GM06990 (cell line): ENCODE measurements at regions not wholly inside any gene's neighbourhood (a gene's known extent, or its start where the extent isn't known, plus 50 kb on each side); places are given as distances from the start of the nearest gene placed in this dataset.

Experiments
- DNase-seq: peaks from one replicate; pipeline ENCODE4 v3.0.0-alpha.2; 2011; ENCODE audit not compliant: insufficient read length; ENCODE audit errors: extremely low read depth
- H3K27me3 ChIP-seq: replicated peaks from 2 replicates; pipeline ENCODE4 v1.6.0; 2011; ENCODE audit warnings: low read length; ENCODE audit not compliant: control insufficient read depth, insufficient read depth
- H3K36me3 ChIP-seq: 2 replicates; pipeline ENCODE4 v1.5.1; 2011; ENCODE audit warnings: low read length; ENCODE audit not compliant: control insufficient read depth, insufficient read depth
- H3K4me3 ChIP-seq: replicated peaks from 2 replicates; pipeline ENCODE4 v1.5.1; 2011; ENCODE audit warnings: low read depth, mild to moderate bottlenecking, control low read depth, low read length
- CTCF ChIP-seq: IDR thresholded peaks from 2 replicates; pipeline ENCODE4 v1.5.1; 2011; ENCODE audit warnings: low read length, control low read depth, mild to moderate bottlenecking, inconsistent platforms; ENCODE audit not compliant: insufficient read depth, poor library complexity, severe bottlenecking

GRCh38 chr11:42571131-42571877 lies 740.5 kb upstream of the API5 start:
- no peak for TF ChIP-seq CTCF

GRCh38 chr11:42571878-42572610 lies 739.8 kb upstream of the API5 start:
- Histone ChIP-seq H3K27me3 (no peaks in the 10 kb centered on the region), H3K4me3 (no peak overlapping the region), H3K36me3 (no peaks in the 10 kb centered on the region)
- DNase-seq, result no peak
- TF ChIP-seq CTCF, result no peak

More at GRCh38 chr11:42571131-42571877, 740.5 kb upstream of the API5 start:
- H3K27me3 ChIP-seq, result no peaks in the 10 kb centered on the region
- no peaks in the 10 kb centered on the region for H3K36me3 ChIP-seq
- H3K4me3 ChIP-seq, result no peak overlapping the region
- no peak for DNase-seq

DNA sequence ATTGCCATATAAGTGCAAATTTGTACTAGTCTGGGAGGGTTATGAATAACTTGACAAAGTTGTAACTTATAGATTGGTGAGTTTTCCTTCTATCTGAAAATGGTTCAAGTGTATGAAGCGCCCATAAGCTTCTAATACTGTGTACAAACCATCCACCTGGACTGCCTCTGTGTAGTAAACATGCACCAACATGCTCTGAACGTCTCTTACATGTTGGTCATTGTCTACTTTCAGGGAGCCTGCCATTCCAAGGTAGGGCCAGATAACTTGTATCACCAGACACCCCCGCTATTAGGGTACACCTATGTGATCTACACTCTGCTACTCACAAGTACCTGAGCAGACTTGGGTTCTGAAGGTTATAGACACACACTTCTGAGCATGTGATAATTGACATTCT lies 735.5 kb upstream of the API5 start:
- no peaks in the 10 kb centered on the region for H3K36me3 ChIP-seq
- TF ChIP-seq CTCF, result no peak
- DNase-seq, result no peak
- H3K27me3 ChIP-seq, result no peaks in the 10 kb centered on the region
- no peak overlapping the region for H3K4me3 ChIP-seq

DNA sequence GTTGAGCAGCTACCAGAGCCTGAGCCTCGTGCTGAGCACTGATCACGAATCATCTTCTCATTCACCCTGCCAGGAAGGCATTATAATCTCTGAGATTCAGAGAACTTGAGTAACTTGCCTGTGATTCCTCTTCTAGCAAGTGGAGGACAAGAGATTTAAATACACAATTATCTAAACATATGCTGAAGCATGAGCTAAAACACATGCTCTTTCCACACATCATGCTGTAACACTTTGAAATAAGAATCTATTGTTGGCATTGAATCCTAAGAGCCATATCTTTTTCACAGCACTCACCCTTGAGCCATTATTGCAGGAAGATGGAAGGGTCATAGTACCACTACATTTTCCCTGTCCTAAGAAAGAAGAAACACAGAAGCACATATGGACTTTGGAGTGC lies 722.5 kb upstream of the API5 start:
- H3K27me3 ChIP-seq, result no peaks in the 10 kb centered on the region
- no peak for DNase-seq
- no peak for TF ChIP-seq CTCF
- H3K36me3 ChIP-seq, result no peaks in the 10 kb centered on the region
- no peak overlapping the region for H3K4me3 ChIP-seq

- no peak for TF ChIP-seq CTCF
- Histone ChIP-seq H3K36me3 (no peaks in the 10 kb centered on the region), H3K4me3 (no peak overlapping the region), H3K27me3 (no peaks in the 10 kb centered on the region)
- no peak for DNase-seq
Measured at GRCh38 chr11:42591841-42592240, 720.0 kb upstream of the API5 start.
